SK-N-SH (cell line): ENCODE measurements at regions not wholly inside any gene's neighbourhood (a gene's known extent, or its start where the extent isn't known, plus 50 kb on each side); places are given as distances from the start of the nearest gene placed in this dataset.

Experiments
- CTCF ChIA-PET: fragments of 300-600, 350-600 bp; formaldehyde crosslinking; extraction: SDS; loops from one replicate; lab custom pipeline; 2021; lab: Yijun Ruan, JAX
- POLR2A ChIA-PET: fragments of 350-600 bp; sonication (Branson Sonifier 250); formaldehyde crosslinking; extraction: SDS; loops from one replicate; lab custom pipeline; 2020; ENCODE audit warnings: antibody characterized with exemption, inconsistent platforms; lab: Yijun Ruan, JAX
- DNase-seq: peaks from one replicate; pipeline ENCODE4 v3.0.0; 2012
- H2AFZ ChIP-seq: fragments of 200-600 bp; sonication (generic); 2 replicates; pipeline ENCODE4 v1.8.1; 2016; ENCODE audit warnings: antibody characterized with exemption, mild to moderate bottlenecking, low read depth
- H3F3A ChIP-seq: fragments of 200-600 bp; sonication (generic); replicated peaks from 2 replicates; pipeline ENCODE3; 2016; ENCODE audit warnings: antibody characterized with exemption, mild to moderate bottlenecking; ENCODE audit not compliant: insufficient read depth
- H3K27ac ChIP-seq, 2 experiments: fragments of 200-500 bp in 1 of 2; fragments of 200-600 bp in 1 of 2; sonication (Bioruptor generic) in 1 of 2; sonication (generic), shearing (Covaris generic) in 1 of 2; 2 replicates each; pipeline versions ENCODE4 v1.5.1 to v1.6.1; 2014 to 2016; ENCODE audit warnings: low read depth in 2 of 2, inconsistent platforms in 1 of 2, low read length in 1 of 2, mild to moderate bottlenecking in 1 of 2, mixed read lengths in 1 of 2
- H3K27me3 ChIP-seq: fragments of 200-600 bp; sonication (generic), shearing (Covaris generic); 2 replicates; pipeline ENCODE4 v1.6.1; 2016; ENCODE audit warnings: mixed run types; ENCODE audit not compliant: insufficient read depth
- H3K36me3 ChIP-seq, 2 experiments: fragments of 200-500 bp in 1 of 2; fragments of 200-600 bp in 1 of 2; sonication (Bioruptor generic) in 1 of 2; sonication (generic) in 1 of 2; replicated peaks in 1 of 2; 2 replicates each; pipeline versions ENCODE3 to v1.5.1; 2014 to 2016; ENCODE audit warnings: low read length in 1 of 2, mild to moderate bottlenecking in 1 of 2; ENCODE audit not compliant: insufficient read depth in 2 of 2, control insufficient read depth in 1 of 2
- H3K4me1 ChIP-seq, 2 experiments: fragments of 200-500 bp in 1 of 2; fragments of 200-600 bp in 1 of 2; sonication (Bioruptor generic) in 1 of 2; sonication (generic), shearing (Covaris generic) in 1 of 2; 2 replicates each; pipeline versions ENCODE4 v1.5.1 to v1.6.1; 2014 to 2016; ENCODE audit warnings: low read depth in 1 of 2, low read length in 1 of 2, mixed run types in 1 of 2; ENCODE audit not compliant: insufficient read depth in 2 of 2, control insufficient read depth in 1 of 2
- H3K4me2 ChIP-seq: fragments of 200-600 bp; sonication (generic), shearing (Covaris generic); 2 replicates; pipeline ENCODE4 v1.6.1; 2017; ENCODE audit warnings: mixed run types
- H3K4me3 ChIP-seq, 2 experiments: fragments of 200-500 bp in 1 of 2; fragments of 200-600 bp in 1 of 2; sonication (Bioruptor generic) in 1 of 2; sonication (generic), shearing (Covaris generic) in 1 of 2; 2 replicates each; pipeline versions ENCODE4 v1.5.1 to v1.8.1; 2014 to 2016; ENCODE audit warnings: low read depth in 2 of 2, inconsistent platforms in 1 of 2, low read length in 1 of 2, mild to moderate bottlenecking in 1 of 2, mixed read lengths in 1 of 2, moderate library complexity in 1 of 2
- H3K79me2 ChIP-seq: fragments of 200-600 bp; sonication (generic); 2 replicates; pipeline ENCODE4 v1.8.1; 2017; ENCODE audit warnings: mild to moderate bottlenecking; ENCODE audit not compliant: insufficient read depth
- H3K9ac ChIP-seq: fragments of 200-600 bp; sonication (generic); 2 replicates; pipeline ENCODE4 v1.6.1; 2017; ENCODE audit warnings: mixed run types
- H3K9me2 ChIP-seq: fragments of 200-600 bp; sonication (generic); 2 replicates; pipeline ENCODE4 v1.6.1; 2017; ENCODE audit warnings: mixed run types
- H3K9me3 ChIP-seq: fragments of 200-600 bp; sonication (generic); 2 replicates; pipeline ENCODE4 v1.6.1; 2017; ENCODE audit warnings: mixed run types, mild to moderate bottlenecking, moderate library complexity
- H4K20me1 ChIP-seq: fragments of 200-600 bp; sonication (generic); 2 replicates; pipeline ENCODE4 v1.6.1; 2017; ENCODE audit warnings: mild to moderate bottlenecking, mixed run types; ENCODE audit not compliant: insufficient read depth
- CHD2 ChIP-seq: fragments of 150-350 bp; IDR thresholded peaks from 2 replicates; pipeline ENCODE4 v1.6.1; 2018; ENCODE audit warnings: low read length; ENCODE audit not compliant: partially characterized antibody
- ELF1 ChIP-seq: IDR thresholded peaks from 2 replicates; pipeline ENCODE4 v1.4.0; 2012
- EZH2phosphoT487 ChIP-seq: fragments of 200-600 bp; sonication (generic); IDR thresholded peaks from 2 replicates; pipeline ENCODE4 v1.6.1; 2017; ENCODE audit warnings: low read depth, mixed run types, mild to moderate bottlenecking, antibody characterized with exemption, moderate library complexity, borderline replicate concordance
- FOSL2 ChIP-seq: IDR thresholded peaks from 2 replicates; pipeline ENCODE4 v1.4.0; 2012; ENCODE audit warnings: low read depth, mild to moderate bottlenecking, moderate library complexity, borderline replicate concordance
- FOXJ3 ChIP-seq: sonication (generic); formaldehyde crosslinking; IDR thresholded peaks from 2 replicates; pipeline ENCODE4 v1.5.1; 2020; ENCODE audit warnings: mild to moderate bottlenecking, missing genetic modification reagents
- FOXM1 ChIP-seq: IDR thresholded peaks from 2 replicates; pipeline ENCODE4 v1.4.0; 2012; ENCODE audit warnings: low read depth, mild to moderate bottlenecking
- GABPA ChIP-seq: IDR thresholded peaks from 2 replicates; pipeline ENCODE4 v1.4.0; 2012; ENCODE audit warnings: low read depth, mild to moderate bottlenecking
- GATA2 ChIP-seq: sonication (generic); formaldehyde crosslinking; IDR thresholded peaks from 2 replicates; pipeline ENCODE4 v1.5.0; 2020; ENCODE audit warnings: mild to moderate bottlenecking, missing genetic modification reagents
- MXI1 ChIP-seq: IDR thresholded peaks from 2 replicates; pipeline ENCODE4 v1.6.1; 2012; ENCODE audit warnings: mild to moderate bottlenecking, low read depth, low read length, improper control_type of control experiment
- NFIC ChIP-seq: IDR thresholded peaks from 2 replicates; pipeline ENCODE4 v1.4.0; 2012; ENCODE audit warnings: borderline replicate concordance
- NRF1 ChIP-seq: IDR thresholded peaks from 2 replicates; pipeline ENCODE4 v1.6.1; 2012; ENCODE audit warnings: low read depth, mild to moderate bottlenecking, low read length
- SIN3A ChIP-seq: IDR thresholded peaks from 2 replicates; pipeline ENCODE4 v1.6.1; 2012; ENCODE audit warnings: low read depth, mild to moderate bottlenecking, low read length, moderate library complexity, borderline replicate concordance
- SMC3 ChIP-seq: IDR thresholded peaks from 2 replicates; pipeline ENCODE4 v1.6.1; 2012; ENCODE audit warnings: low read depth, low read length, improper control_type of control experiment
- TAF1 ChIP-seq: IDR thresholded peaks from 2 replicates; pipeline ENCODE4 v1.6.1; 2012; ENCODE audit warnings: low read depth, mild to moderate bottlenecking, low read length, moderate library complexity, borderline replicate concordance
- WGBS: methylation state at CpG from one replicate; pipeline ENCODE4 v1.1.6; 2017; ENCODE audit warnings: low lambda C conversion rate; 5-methylcytosine and 5-hydroxymethylcytosine counted together
- TF ChIP-seq, protein P1 (sequence below): fragments of 150-350 bp; IDR thresholded peaks from 2 replicates; pipeline ENCODE4 v1.6.1; 2017; ENCODE audit warnings: antibody characterized with exemption, low read length, low read depth, borderline replicate concordance
- TF ChIP-seq, protein P2 (sequence below): IDR thresholded peaks from 2 replicates; pipeline ENCODE4 v1.4.0; 2012; ENCODE audit warnings: low read depth, borderline replicate concordance
- TF ChIP-seq, protein P3 (sequence below): IDR thresholded peaks from 2 replicates; pipeline ENCODE4 v1.4.0; 2012; ENCODE audit warnings: low read depth, borderline replicate concordance
- TF ChIP-seq, protein P4 (sequence below): IDR thresholded peaks from 2 replicates; pipeline ENCODE4 v1.4.0; 2012; ENCODE audit warnings: low read depth

DNA sequence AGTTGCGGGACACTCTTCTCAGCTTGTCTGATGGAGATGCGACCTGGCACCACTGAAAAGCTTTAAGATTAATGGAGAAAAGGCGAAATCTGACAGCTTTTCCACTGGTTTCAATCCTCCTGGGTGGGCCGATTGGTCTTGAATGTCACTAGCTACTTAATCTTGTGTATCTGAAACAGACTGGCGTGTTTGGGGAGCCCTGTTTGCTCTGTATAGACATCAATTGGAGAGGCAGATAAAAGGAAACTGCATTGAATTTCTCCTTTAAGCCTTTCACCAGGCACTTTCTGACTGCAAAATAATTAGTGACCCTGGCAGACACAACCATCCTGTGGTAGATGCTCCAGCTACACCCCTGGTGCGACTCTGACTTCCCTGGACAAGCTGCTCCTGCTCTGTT lies 224.2 kb downstream of the NDUFS4 start:
- H3F3A ChIP-seq, result peaks cover 6% of the 10 kb centered on the region
- POLR2A ChIA-PET, result no interaction called here
- no peaks in the 10 kb centered on the region for H3K9me2 ChIP-seq
- H3K9ac ChIP-seq, result no peak overlapping the region
- no peak for DNase-seq
- H2AFZ ChIP-seq, result no peak overlapping the region
- no peaks in the 10 kb centered on the region for H4K20me1 ChIP-seq
- H3K4me1 ChIP-seq, result peaks cover under 1 to 12% of the 10 kb centered on the region in 2 experiments; a peak in 2 of 4 replicates
- TF ChIP-seq, protein P1, sequence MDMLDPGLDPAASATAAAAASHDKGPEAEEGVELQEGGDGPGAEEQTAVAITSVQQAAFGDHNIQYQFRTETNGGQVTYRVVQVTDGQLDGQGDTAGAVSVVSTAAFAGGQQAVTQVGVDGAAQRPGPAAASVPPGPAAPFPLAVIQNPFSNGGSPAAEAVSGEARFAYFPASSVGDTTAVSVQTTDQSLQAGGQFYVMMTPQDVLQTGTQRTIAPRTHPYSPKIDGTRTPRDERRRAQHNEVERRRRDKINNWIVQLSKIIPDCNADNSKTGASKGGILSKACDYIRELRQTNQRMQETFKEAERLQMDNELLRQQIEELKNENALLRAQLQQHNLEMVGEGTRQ, result no peak
- TF ChIP-seq NRF1 (no peak), FOSL2 (no peak), EZH2phosphoT487 (no peak), GABPA (no peak), MXI1 (no peak), CHD2 (no peak), FOXJ3 (CRISPR knock-in tag) (no peak), FOXM1 (no peak), GATA2 (no peak), NFIC (no peak), SIN3A (no peak), ELF1 (no peak), TAF1 (no peak), SMC3 (no peak)
- TF ChIP-seq, protein P2, sequence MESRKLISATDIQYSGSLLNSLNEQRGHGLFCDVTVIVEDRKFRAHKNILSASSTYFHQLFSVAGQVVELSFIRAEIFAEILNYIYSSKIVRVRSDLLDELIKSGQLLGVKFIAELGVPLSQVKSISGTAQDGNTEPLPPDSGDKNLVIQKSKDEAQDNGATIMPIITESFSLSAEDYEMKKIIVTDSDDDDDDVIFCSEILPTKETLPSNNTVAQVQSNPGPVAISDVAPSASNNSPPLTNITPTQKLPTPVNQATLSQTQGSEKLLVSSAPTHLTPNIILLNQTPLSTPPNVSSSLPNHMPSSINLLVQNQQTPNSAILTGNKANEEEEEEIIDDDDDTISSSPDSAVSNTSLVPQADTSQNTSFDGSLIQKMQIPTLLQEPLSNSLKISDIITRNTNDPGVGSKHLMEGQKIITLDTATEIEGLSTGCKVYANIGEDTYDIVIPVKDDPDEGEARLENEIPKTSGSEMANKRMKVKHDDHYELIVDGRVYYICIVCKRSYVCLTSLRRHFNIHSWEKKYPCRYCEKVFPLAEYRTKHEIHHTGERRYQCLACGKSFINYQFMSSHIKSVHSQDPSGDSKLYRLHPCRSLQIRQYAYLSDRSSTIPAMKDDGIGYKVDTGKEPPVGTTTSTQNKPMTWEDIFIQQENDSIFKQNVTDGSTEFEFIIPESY, result no peak
- TF ChIP-seq, protein P3, sequence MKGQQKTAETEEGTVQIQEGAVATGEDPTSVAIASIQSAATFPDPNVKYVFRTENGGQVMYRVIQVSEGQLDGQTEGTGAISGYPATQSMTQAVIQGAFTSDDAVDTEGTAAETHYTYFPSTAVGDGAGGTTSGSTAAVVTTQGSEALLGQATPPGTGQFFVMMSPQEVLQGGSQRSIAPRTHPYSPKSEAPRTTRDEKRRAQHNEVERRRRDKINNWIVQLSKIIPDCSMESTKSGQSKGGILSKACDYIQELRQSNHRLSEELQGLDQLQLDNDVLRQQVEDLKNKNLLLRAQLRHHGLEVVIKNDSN, result no peak
- TF ChIP-seq, protein P4, sequence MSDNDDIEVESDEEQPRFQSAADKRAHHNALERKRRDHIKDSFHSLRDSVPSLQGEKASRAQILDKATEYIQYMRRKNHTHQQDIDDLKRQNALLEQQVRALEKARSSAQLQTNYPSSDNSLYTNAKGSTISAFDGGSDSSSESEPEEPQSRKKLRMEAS, result no peak
- no peaks in the 10 kb centered on the region for H3K27me3 ChIP-seq
- WGBS, result 86% methylated on average over 6 of the region's 6 CpGs
- H3K9me3 ChIP-seq, result no peaks in the 10 kb centered on the region
- H3K36me3 ChIP-seq, result no peaks in the 10 kb centered on the region
- no peak overlapping the region for H3K4me3 ChIP-seq
- no peak overlapping the region for H3K27ac ChIP-seq
- CTCF ChIA-PET, result interaction anchor here (0.7 to 1.3 kb wide), 2 partner anchors 13 to 308 kb away, joined by 3 to 4 read pairs; no protein-coding TSS in a partner anchor
- H3K79me2 ChIP-seq, result no peaks in the 10 kb centered on the region
- no peak overlapping the region for H3K4me2 ChIP-seq
